PC-9 (cell line): ENCODE measurements at regions not wholly inside any gene's neighbourhood (a gene's known extent, or its start where the extent isn't known, plus 50 kb on each side); places are given as distances from the start of the nearest gene placed in this dataset.

Experiments used
- BruUV-seq: library from RNA; stranded (reverse); fragments of 400-500 nt; replicated peaks from 2 replicates; lab custom pipeline; 2021; lab: Mats Ljungman, UMichigan
- CTCF ChIA-PET: fragments of 300-600 bp; sonication (Branson Sonifier 250); formaldehyde crosslinking; loops from one replicate; lab custom pipeline; 2022; ENCODE audit warnings: antibody characterized with exemption; lab: Charles Lee
- POLR2A ChIA-PET: fragments of 300-600 bp; sonication (Branson Sonifier 250); formaldehyde crosslinking; loops from one replicate; lab custom pipeline; 2022; ENCODE audit warnings: antibody characterized with exemption; ENCODE audit not compliant: unreplicated experiment; lab: Charles Lee
- DNase-seq, 2 experiments: peaks; one replicate each; pipeline versions ENCODE4 v3.0.0 to v3.0.0-alpha.2; 2015 to 2022; ENCODE audit warnings: mixed read lengths in 1 of 2
- H2AFZ ChIP-seq: fragments of 200-600 bp; sonication (generic); 2 replicates; pipeline ENCODE4 v1.8.1; 2017; ENCODE audit warnings: antibody characterized with exemption
- H3F3A ChIP-seq: fragments of 200-600 bp; sonication (generic); 2 replicates; pipeline ENCODE4 v1.8.1; 2017; ENCODE audit warnings: antibody characterized with exemption, mild to moderate bottlenecking, low read depth; ENCODE audit not compliant: insufficient read depth
- H3K27ac ChIP-seq: fragments of 200-600 bp; sonication (generic); 2 replicates; pipeline ENCODE4 v1.6.1; 2016; ENCODE audit warnings: mixed run types
- H3K27me3 ChIP-seq: fragments of 200-600 bp; sonication (generic); 2 replicates; pipeline ENCODE4 v1.6.1; 2016; ENCODE audit warnings: low read depth, mixed run types; ENCODE audit not compliant: insufficient read depth
- H3K36me3 ChIP-seq: fragments of 200-600 bp; sonication (generic); 2 replicates; pipeline ENCODE4 v1.6.1; 2016; ENCODE audit warnings: low read depth, mixed run types
- H3K4me1 ChIP-seq: fragments of 200-600 bp; sonication (generic); replicated peaks from 2 replicates; pipeline ENCODE4 v1.6.1; 2016; ENCODE audit warnings: mixed run types; ENCODE audit not compliant: insufficient read depth
- H3K4me2 ChIP-seq: fragments of 200-600 bp; sonication (generic); 2 replicates; pipeline ENCODE4 v1.6.1; 2017; ENCODE audit warnings: mixed run types
- H3K4me3 ChIP-seq: fragments of 200-600 bp; sonication (generic); 2 replicates; pipeline ENCODE4 v1.6.1; 2016; ENCODE audit warnings: mixed run types
- H3K79me2 ChIP-seq: fragments of 200-600 bp; sonication (generic); 2 replicates; pipeline ENCODE4 v1.6.1; 2017; ENCODE audit warnings: low read depth, mixed run types
- H3K9me2 ChIP-seq: fragments of 200-600 bp; sonication (generic); 2 replicates; pipeline ENCODE4 v1.8.1; 2017; ENCODE audit warnings: mild to moderate bottlenecking; ENCODE audit not compliant: insufficient read depth
- H3K9me3 ChIP-seq: fragments of 200-600 bp; sonication (generic); 2 replicates; pipeline ENCODE4 v1.8.1; 2016; ENCODE audit warnings: low read depth; ENCODE audit not compliant: insufficient read depth
- H4K20me1 ChIP-seq: fragments of 200-600 bp; sonication (generic); 2 replicates; pipeline ENCODE4 v1.8.1; 2017; ENCODE audit not compliant: insufficient read depth
- CTCF ChIP-seq: fragments of 200-600 bp; sonication (generic); conservative IDR thresholded peaks from 2 replicates; pipeline ENCODE4 v1.6.1; 2017; ENCODE audit warnings: mixed run types, antibody characterized with exemption, mild to moderate bottlenecking, moderate library complexity
- EZH2 ChIP-seq: fragments of 200-600 bp; sonication (generic); IDR thresholded peaks from 2 replicates; pipeline ENCODE4 v1.8.0; 2017; ENCODE audit warnings: antibody characterized with exemption, low read depth
- intact Hi-C: fragments of 100-400 bp; cut with micrococcal nuclease; formaldehyde crosslinking; loops from one replicate; pipeline ENCODE4 v1.10.0; 2022; ENCODE audit not compliant: unreplicated experiment

GRCh38 chr1:4262665-4263064 lies 362.6 kb upstream of the C1orf174 start:
- POLR2A ChIA-PET = no interaction called here
- intact Hi-C loops = no loop called here
- BruUV-seq = no TSS peak

DNA sequence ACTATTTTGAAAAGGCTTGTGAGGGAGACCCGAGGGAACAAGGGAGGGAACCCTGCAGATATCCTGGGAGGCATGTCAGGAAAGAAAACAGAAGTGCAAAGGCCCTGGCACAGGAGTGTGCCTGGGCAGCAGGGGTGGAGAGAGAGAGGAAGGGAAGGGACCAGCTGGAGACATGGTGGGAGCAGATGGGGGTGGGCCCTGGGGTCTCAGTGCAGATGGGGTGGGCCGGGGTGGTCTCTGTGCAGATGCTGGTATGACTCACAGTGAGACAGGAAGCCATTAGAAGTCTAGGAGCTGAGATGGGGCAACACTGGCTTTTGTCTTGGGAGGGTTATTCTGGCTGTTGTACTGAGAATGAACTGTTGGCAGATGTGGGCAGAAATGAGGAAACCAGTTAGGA lies 363.6 kb upstream of the C1orf174 start:
- H3K4me2 ChIP-seq = no peak overlapping the region
- no peaks in the 10 kb centered on the region for H3K9me2 ChIP-seq
- no peaks in the 10 kb centered on the region for H3K27me3 ChIP-seq
- BruUV-seq = no TSS peak
- intact Hi-C loops = no loop called here
- ChIA-PET CTCF (no interaction called here), POLR2A (no interaction called here)
- H3K4me1 ChIP-seq = no peaks in the 10 kb centered on the region
- no peak overlapping the region for H3K4me3 ChIP-seq
- H3K79me2 ChIP-seq = no peaks in the 10 kb centered on the region
- no peak for DNase-seq
- H3K9me3 ChIP-seq = no peaks in the 10 kb centered on the region
- TF ChIP-seq EZH2 (no peak), CTCF (no peak)
- H2AFZ ChIP-seq = no peak overlapping the region
- no peak overlapping the region for H3K27ac ChIP-seq
- no peaks in the 10 kb centered on the region for H4K20me1 ChIP-seq
- H3K36me3 ChIP-seq = no peaks in the 10 kb centered on the region
- H3F3A ChIP-seq = no peaks in the 10 kb centered on the region

More at GRCh38 chr1:4262665-4263064, 362.6 kb upstream of the C1orf174 start:
- TF ChIP-seq CTCF = no peak
- no peak for TF ChIP-seq EZH2
- no peaks in the 10 kb centered on the region for H3K27me3 ChIP-seq
- no peaks in the 10 kb centered on the region for H3K36me3 ChIP-seq
- H3K27ac ChIP-seq = no peak overlapping the region
- no peaks in the 10 kb centered on the region for H3F3A ChIP-seq
- no peaks in the 10 kb centered on the region for H4K20me1 ChIP-seq
- H3K9me2 ChIP-seq = no peaks in the 10 kb centered on the region
- no peak overlapping the region for H3K4me3 ChIP-seq
- H3K4me2 ChIP-seq = no peak overlapping the region
- CTCF ChIA-PET = no interaction called here
- no peak overlapping the region for H2AFZ ChIP-seq
- no peaks in the 10 kb centered on the region for H3K79me2 ChIP-seq
- DNase-seq = no peak
- H3K9me3 ChIP-seq = no peaks in the 10 kb centered on the region
- no peaks in the 10 kb centered on the region for H3K4me1 ChIP-seq

GRCh38 chr1:4265836-4266235 lies 365.8 kb upstream of the C1orf174 start:
- H3K4me2 ChIP-seq = no peak overlapping the region
- peaks cover 13% of the 10 kb centered on the region for H3K27me3 ChIP-seq
- TF ChIP-seq EZH2 (no peak), CTCF (no peak)
- H4K20me1 ChIP-seq = no peaks in the 10 kb centered on the region
- no peaks in the 10 kb centered on the region for H3K79me2 ChIP-seq
- no peaks in the 10 kb centered on the region for H3K4me1 ChIP-seq
- POLR2A ChIA-PET = no interaction called here
- H2AFZ ChIP-seq = no peak overlapping the region
- DNase-seq = no peak
- CTCF ChIA-PET = no interaction called here
- no peak overlapping the region for H3K27ac ChIP-seq
- no TSS peak for BruUV-seq
- intact Hi-C loops = no loop called here
- no peaks in the 10 kb centered on the region for H3K36me3 ChIP-seq
- no peaks in the 10 kb centered on the region for H3K9me3 ChIP-seq
- H3K4me3 ChIP-seq = no peak overlapping the region
- H3F3A ChIP-seq = no peaks in the 10 kb centered on the region
- H3K9me2 ChIP-seq = no peaks in the 10 kb centered on the region
